Adrenal gland (tissue), 5 donors: ENCODE measurements at regions not wholly inside any gene's neighbourhood (a gene's known extent, or its start where the extent isn't known, plus 50 kb on each side); places are given as distances from the start of the nearest gene placed in this dataset.

Experiments
- POLR2A ChIP-seq, 2 donors: fragments of 450-650 bp; IDR thresholded peaks; one replicate each; pipeline ENCODE4 v1.6.1; 2017; ENCODE audit warnings: antibody characterized with exemption in 2 of 2, mild to moderate bottlenecking in 2 of 2, moderate library complexity in 1 of 2
- TF ChIP-seq, protein P1 (sequence below), 6 experiments: fragments of 450-650 bp in 4 of 6; fragments of 200-600 bp in 2 of 6; sonication (generic) in 1 of 6; IDR thresholded peaks; 1 replicate in 5 of 6; 2 replicates in 1 of 6; pipeline versions ENCODE4 v1.5.1 to v1.8.0; 2016 to 2021; ENCODE audit warnings: antibody characterized with exemption in 6 of 6, mild to moderate bottlenecking in 2 of 6, moderate library complexity in 1 of 6
- donor health status: DM: no; HTN: no; CAD: no.

DNA sequence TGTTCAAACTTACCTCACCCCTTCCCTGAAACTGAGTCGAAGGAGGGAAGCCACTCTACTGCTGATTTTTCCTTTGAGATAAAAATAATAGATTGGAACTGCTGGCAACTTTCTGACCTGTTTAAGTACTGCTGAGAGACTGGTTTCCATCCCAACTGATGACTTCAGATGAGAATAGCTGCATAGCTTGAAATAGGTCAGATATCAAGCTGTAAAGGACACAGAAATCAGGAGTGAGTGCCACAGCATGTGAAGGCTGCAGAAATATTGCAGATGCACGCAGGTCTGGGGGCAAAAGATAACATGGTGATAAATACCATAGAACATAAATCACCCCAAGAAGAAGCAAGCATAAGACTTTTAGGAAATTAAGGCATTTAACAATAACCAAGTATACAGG, 923.2 kb downstream of the SH3BGRL start:
- TF ChIP-seq, protein P1, sequence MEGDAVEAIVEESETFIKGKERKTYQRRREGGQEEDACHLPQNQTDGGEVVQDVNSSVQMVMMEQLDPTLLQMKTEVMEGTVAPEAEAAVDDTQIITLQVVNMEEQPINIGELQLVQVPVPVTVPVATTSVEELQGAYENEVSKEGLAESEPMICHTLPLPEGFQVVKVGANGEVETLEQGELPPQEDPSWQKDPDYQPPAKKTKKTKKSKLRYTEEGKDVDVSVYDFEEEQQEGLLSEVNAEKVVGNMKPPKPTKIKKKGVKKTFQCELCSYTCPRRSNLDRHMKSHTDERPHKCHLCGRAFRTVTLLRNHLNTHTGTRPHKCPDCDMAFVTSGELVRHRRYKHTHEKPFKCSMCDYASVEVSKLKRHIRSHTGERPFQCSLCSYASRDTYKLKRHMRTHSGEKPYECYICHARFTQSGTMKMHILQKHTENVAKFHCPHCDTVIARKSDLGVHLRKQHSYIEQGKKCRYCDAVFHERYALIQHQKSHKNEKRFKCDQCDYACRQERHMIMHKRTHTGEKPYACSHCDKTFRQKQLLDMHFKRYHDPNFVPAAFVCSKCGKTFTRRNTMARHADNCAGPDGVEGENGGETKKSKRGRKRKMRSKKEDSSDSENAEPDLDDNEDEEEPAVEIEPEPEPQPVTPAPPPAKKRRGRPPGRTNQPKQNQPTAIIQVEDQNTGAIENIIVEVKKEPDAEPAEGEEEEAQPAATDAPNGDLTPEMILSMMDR (IDR thresholded peaks at IDR 0.05): no peak
- no peak for TF ChIP-seq POLR2A (IDR thresholded peaks at IDR 0.05)
